Right lobe of liver (tissue), 4 donors: ENCODE measurements at regions not wholly inside any gene's neighbourhood (a gene's known extent, or its start where the extent isn't known, plus 50 kb on each side); places are given as distances from the start of the nearest gene placed in this dataset.

Experiments used
- CTCF ChIP-seq, 4 donors: fragments of 200-600 bp in 3 of 4; fragments of 450-650 bp in 1 of 4; IDR thresholded peaks; one replicate each; pipeline versions ENCODE4 v1.5.1 to v1.8.0; 2016 to 2022; ENCODE audit warnings: antibody characterized with exemption in 4 of 4, mild to moderate bottlenecking in 2 of 4
- POLR2A ChIP-seq: fragments of 450-650 bp; IDR thresholded peaks from one replicate; pipeline ENCODE4 v1.6.1; 2017; ENCODE audit warnings: antibody characterized with exemption, mild to moderate bottlenecking
- donor health status: DM: no; HTN: no; CAD: no.
- donor health status: DM: no; HTN: no; CAD: no.
- donor health status: DM: no; HTN: yes; CAD: no.

GRCh38 chr3:95810462-95810861 lies 1003.9 kb upstream of the EPHA6 start:
- TF ChIP-seq POLR2A = no peak
- TF ChIP-seq CTCF (IDR thresholded peaks at IDR 0.05) = no peak
